Mucosa of descending colon (tissue), 3 donors: ENCODE measurements at regions not wholly inside any gene's neighbourhood (a gene's known extent, or its start where the extent isn't known, plus 50 kb on each side); places are given as distances from the start of the nearest gene placed in this dataset.

Source experiments
- ATAC-seq: fragments of 200-7000 bp; cut with Tn5 transposase; one replicate; pipeline ENCODE4 v1.9.1; 2020; ENCODE audit warnings: mild to moderate bottlenecking, moderate library complexity
- DNase-seq, 3 donors: peaks; one replicate each; pipeline ENCODE4 v3.0.0-alpha.2; 2020
- H3K36me3 ChIP-seq: fragments of 200-600 bp; one replicate; pipeline ENCODE4 v1.8.0; 2021; ENCODE audit warnings: low read depth, mild to moderate bottlenecking
- H3K4me1 ChIP-seq: fragments of 200-600 bp; one replicate; pipeline ENCODE4 v1.8.0; 2021; ENCODE audit warnings: low read depth, mild to moderate bottlenecking
- H3K4me3 ChIP-seq: fragments of 200-600 bp; one replicate; pipeline ENCODE4 v1.8.0; 2021; ENCODE audit warnings: mild to moderate bottlenecking
- H3K9me3 ChIP-seq: fragments of 200-600 bp; one replicate; pipeline ENCODE4 v1.8.0; 2021; ENCODE audit warnings: mild to moderate bottlenecking
- CTCF ChIP-seq: fragments of 200-600 bp; IDR thresholded peaks from one replicate; pipeline ENCODE4 v1.8.0; 2022; ENCODE audit warnings: antibody characterized with exemption, mild to moderate bottlenecking
- intact Hi-C, 2 donors: fragments of 100-400 bp; cut with DNase I in 1 of 2; cut with micrococcal nuclease in 1 of 2; formaldehyde crosslinking; loops; one replicate each; pipeline versions ENCODE4 v1.11.0 to v1.11.1; 2022; cut with DNase I, micrococcal nuclease
- donor health status: DM: no; HTN: no; CAD: no; lungs with moderate emphysema.
- donor health status: DM: no; HTN: no; CAD: no.
- donor health status: DM: no; HTN: yes; CAD: no.

GRCh38 chr5:168209244-168209995 lies 82.0 kb upstream of the WWC1 start:
- intact Hi-C loops: no loop called here
- Histone ChIP-seq H3K4me1 (no peaks in the 10 kb centered on the region), H3K9me3 (no peaks in the 10 kb centered on the region), H3K4me3 (no peak overlapping the region), H3K36me3 (no peaks in the 10 kb centered on the region)
- ATAC-seq (no peak), DNase-seq (no peak)
- no peak for TF ChIP-seq CTCF

DNA sequence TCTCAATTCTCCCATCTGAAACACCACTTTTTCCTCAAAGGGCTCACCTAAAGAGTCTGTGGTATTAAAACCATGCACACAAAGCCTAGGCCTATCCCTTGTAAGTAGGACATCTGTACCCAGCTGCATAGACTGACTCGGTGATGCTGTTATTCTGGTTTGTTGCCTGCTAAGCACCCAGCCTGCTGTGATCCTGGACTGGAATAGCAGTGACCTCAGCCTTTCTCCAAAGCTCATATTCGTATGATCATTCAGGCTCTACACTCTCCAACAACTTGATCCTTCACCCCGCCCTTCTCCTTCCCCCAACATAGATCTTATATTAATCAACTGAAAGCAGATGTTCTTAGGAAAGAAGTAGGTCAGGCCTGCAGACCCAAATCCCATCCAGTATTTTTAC lies 81.4 kb upstream of the WWC1 start:
- DNase-seq (no peak), ATAC-seq (no peak)
- TF ChIP-seq CTCF: no peak
- intact Hi-C loops: no loop called here
- Histone ChIP-seq H3K4me1 (no peaks in the 10 kb centered on the region), H3K4me3 (no peak overlapping the region), H3K36me3 (no peaks in the 10 kb centered on the region), H3K9me3 (no peaks in the 10 kb centered on the region)

- H3K36me3 ChIP-seq: no peaks in the 10 kb centered on the region
- intact Hi-C loops: no loop called here
- no peak for TF ChIP-seq CTCF
- no peak overlapping the region for H3K4me3 ChIP-seq
- no peaks in the 10 kb centered on the region for H3K4me1 ChIP-seq
- no peaks in the 10 kb centered on the region for H3K9me3 ChIP-seq
- DNase-seq (no peak), ATAC-seq (no peak)
These were observed 80.2 kb upstream of the WWC1 start for GRCh38 chr5:168211245-168211644.

DNA sequence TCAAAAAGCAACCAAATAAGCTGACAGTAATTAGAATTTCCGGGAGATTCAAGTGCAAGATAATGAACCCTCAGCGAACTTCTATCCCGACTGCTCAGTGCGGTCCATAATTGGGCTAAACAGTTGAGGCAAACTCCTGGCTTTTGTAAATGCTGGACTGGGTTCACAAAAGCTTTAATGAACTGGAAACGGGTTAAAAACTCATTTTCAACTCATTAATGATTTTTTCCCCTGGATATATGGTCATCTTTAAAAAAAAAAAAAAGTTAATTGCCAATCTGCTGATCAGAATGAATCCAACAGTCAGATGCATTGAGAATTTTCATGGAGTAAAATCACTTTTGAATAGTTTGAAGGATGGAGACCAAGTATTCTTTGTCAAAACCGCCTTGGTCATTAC lies 79.5 kb upstream of the WWC1 start:
- no peaks in the 10 kb centered on the region for H3K9me3 ChIP-seq
- ATAC-seq: no peak
- H3K4me3 ChIP-seq: no peak overlapping the region
- intact Hi-C loops: no loop called here
- no peak for DNase-seq
- H3K36me3 ChIP-seq: no peaks in the 10 kb centered on the region
- no peaks in the 10 kb centered on the region for H3K4me1 ChIP-seq
- TF ChIP-seq CTCF: no peak

GRCh38 chr5:168214071-168214470 lies 77.4 kb upstream of the WWC1 start:
- no peak for TF ChIP-seq CTCF
- DNase-seq (no peak), ATAC-seq (no peak)
- H3K4me1 ChIP-seq: peaks cover 2% of the 10 kb centered on the region
- intact Hi-C loops: no loop called here
- H3K36me3 ChIP-seq: no peaks in the 10 kb centered on the region
- H3K4me3 ChIP-seq: no peak overlapping the region
- H3K9me3 ChIP-seq: no peaks in the 10 kb centered on the region

GRCh38 chr5:168214886-168215285 lies 76.6 kb upstream of the WWC1 start:
- no peak for TF ChIP-seq CTCF
- ATAC-seq: no peak
- intact Hi-C loops: no loop called here
- DNase-seq: no peak
- no peak overlapping the region for H3K4me3 ChIP-seq
- peaks cover 2% of the 10 kb centered on the region for H3K4me1 ChIP-seq
- H3K9me3 ChIP-seq: no peaks in the 10 kb centered on the region
- H3K36me3 ChIP-seq: no peaks in the 10 kb centered on the region
